Heart left ventricle (tissue), 16 donors: ENCODE measurements at regions not wholly inside any gene's neighbourhood (a gene's known extent, or its start where the extent isn't known, plus 50 kb on each side); places are given as distances from the start of the nearest gene placed in this dataset.

Experiments
- ATAC-seq, 4 donors: fragments of 200-7000 bp; cut with Tn5 transposase; one replicate each; pipeline ENCODE4 v1.9.1; 2020 to 2022; ENCODE audit warnings: moderate library complexity in 4 of 4, mild to moderate bottlenecking in 3 of 4, moderate number of reproducible peaks in 1 of 4
- DNase-seq, 5 donors: peaks; one replicate each; pipeline ENCODE4 v3.0.0-alpha.2; 2020
- H3K27ac ChIP-seq, 12 donors: fragments of 200-600 bp; sonication (generic) in 4 of 12; one replicate each; pipeline versions ENCODE4 v1.5.0 to v1.8.0; 2016 to 2022; ENCODE audit warnings: mild to moderate bottlenecking in 2 of 12
- H3K27me3 ChIP-seq, 9 donors: fragments of 200-600 bp; sonication (generic) in 2 of 9; one replicate each; pipeline versions ENCODE4 v1.5.1 to v1.8.0; 2016 to 2022; ENCODE audit warnings: mild to moderate bottlenecking in 3 of 9
- H3K36me3 ChIP-seq, 9 donors: fragments of 200-600 bp; sonication (generic) in 2 of 9; one replicate each; pipeline versions ENCODE4 v1.5.0 to v1.8.0; 2018 to 2022; ENCODE audit warnings: mild to moderate bottlenecking in 2 of 9
- H3K4me1 ChIP-seq, 12 donors: fragments of 200-600 bp; sonication (generic) in 4 of 12; one replicate each; pipeline versions ENCODE4 v1.5.0 to v1.8.0; 2016 to 2022; ENCODE audit warnings: mild to moderate bottlenecking in 3 of 12
- H3K4me3 ChIP-seq, 12 donors: fragments of 200-600 bp; sonication (generic) in 4 of 12; one replicate each; pipeline versions ENCODE4 v1.5.0 to v1.8.0; 2017 to 2022; ENCODE audit warnings: mild to moderate bottlenecking in 9 of 12, moderate library complexity in 4 of 12
- H3K9me3 ChIP-seq, 12 donors: fragments of 200-600 bp; sonication (generic) in 4 of 12; one replicate each; pipeline versions ENCODE4 v1.5.0 to v1.8.0; 2016 to 2022; ENCODE audit warnings: mild to moderate bottlenecking in 1 of 12
- CTCF ChIP-seq, 12 donors: fragments of 200-600 bp; sonication (generic) in 4 of 12; IDR thresholded peaks; one replicate each; pipeline versions ENCODE4 v1.5.0 to v1.8.0; 2018 to 2022; ENCODE audit warnings: antibody characterized with exemption in 12 of 12, mild to moderate bottlenecking in 5 of 12
- POLR2A ChIP-seq, 2 donors: fragments of 450-650 bp; IDR thresholded peaks; one replicate each; pipeline ENCODE4 v1.6.1; 2017; ENCODE audit warnings: antibody characterized with exemption in 2 of 2, mild to moderate bottlenecking in 2 of 2, moderate library complexity in 2 of 2
- WGBS, 4 donors: extraction: QIAGEN DNeasy Blood & Tissue Kit in 2 of 4; methylation state at CpG; one replicate each; pipeline versions ENCODE4 v1.1.5 to v1.1.7; 2013 to 2018; 5-methylcytosine and 5-hydroxymethylcytosine counted together
- intact Hi-C, 10 donors: fragments of 100-400 bp; cut with DNase I; formaldehyde crosslinking; loops; one replicate each; pipeline versions ENCODE4 v1.11.1 to v1.14.2; 2022
- donor health status: ischemic (EF 13 %, LVEDD 7.1; RV severe dilation, severe dysfunction).
- donor health status: healthy with polysubstance abuse.
- donor health status: DM: no; HTN: yes; CAD: no.
- donor health status: DM: no; HTN: no; CAD: no.
- donor health status: ischemic (EF 25% LVEDD 6.9; RV normal size, moderate dysfunction).
- donor health status: ischemic (EF 25% LVEDD 5.7; RV mildly dilated, moderate dysfunction).
- donor health status: healthy.
- donor health status: DM: yes; HTN: yes; CAD: no.
- donor health status: ischemic (EF 35%, LVEDD 5.7; RV mildly dilated, moderate dysfunction).
- donor health status: nonischemic (EF 11% LVEDD 7.7; RV severe dilation, severe dysfunction).
- donor health status: DM: yes; HTN: yes; CAD: no.
- donor health status: PGD.
- donor health status: ischemic (EF 29% LVEDD 5.4; RV normal size, mild dysfunction).
- donor health status: nonischemic (EF 23%, LVEDD 6.1; RV moderate dilation, normal function).

- TF ChIP-seq CTCF (IDR thresholded peaks at IDR 0.05) (no peak), POLR2A (IDR thresholded peaks at IDR 0.05) (no peak)
- Histone ChIP-seq H3K36me3 (no peaks in the 10 kb centered on the region), H3K27me3 (no peaks in the 10 kb centered on the region), H3K9me3 (no peaks in the 10 kb centered on the region), H3K4me3 (no peak overlapping the region), H3K4me1 (peaks cover 0 to 9% (median 0%) of the 10 kb centered on the region in 12 donors), H3K27ac (no peak overlapping the region)
- WGBS, 4 donors: 81 to 88% (median 84%) methylated on average over 4 of the region's 4 CpGs
- DNase-seq: no peak
- intact Hi-C loops: loop anchor here in 2 of 10 donors (5.0 kb wide), 2 partner anchors 79 to 214 kb away; no protein-coding TSS in a partner anchor
- ATAC-seq: no peak
Observed at GRCh38 chr10:78983608-78984007, 85.2 kb upstream of the ZMIZ1 start.

GRCh38 chr10:78985973-78986818 lies 82.6 kb upstream of the ZMIZ1 start:
- WGBS, 4 donors: 83 to 86% (median 85%) methylated on average over 8 of the region's 8 CpGs

GRCh38 chr10:78991187-78991586 lies 77.6 kb upstream of the ZMIZ1 start:
- WGBS, 4 donors: 60 to 83% (median 67%) methylated on average over 1 of the region's 1 CpG
- intact Hi-C loops: no loop called here
- ATAC-seq: no peak
- TF ChIP-seq CTCF (IDR thresholded peaks at IDR 0.05) (no peak), POLR2A (IDR thresholded peaks at IDR 0.05) (no peak)
- DNase-seq: no peak
- H3K27me3 ChIP-seq: no peaks in the 10 kb centered on the region
- no peak overlapping the region for H3K4me3 ChIP-seq
- H3K36me3 ChIP-seq: no peaks in the 10 kb centered on the region
- no peak overlapping the region for H3K27ac ChIP-seq
- peaks cover 0 to 6% (median 0%) of the 10 kb centered on the region in 12 donors for H3K9me3 ChIP-seq
- no peaks in the 10 kb centered on the region for H3K4me1 ChIP-seq

More at GRCh38 chr10:78985973-78986818, 82.6 kb upstream of the ZMIZ1 start:
- Histone ChIP-seq H3K27me3 (no peaks in the 10 kb centered on the region), H3K4me3 (no peak overlapping the region), H3K4me1 (peaks cover 0 to 3% (median 0%) of the 10 kb centered on the region in 12 donors), H3K27ac (no peak overlapping the region), H3K9me3 (peaks cover 0 to 6% (median 0%) of the 10 kb centered on the region in 12 donors), H3K36me3 (no peaks in the 10 kb centered on the region)
- TF ChIP-seq CTCF (IDR thresholded peaks at IDR 0.05) (no peak), POLR2A (IDR thresholded peaks at IDR 0.05) (no peak)
- intact Hi-C loops: no loop called here
- no peak for DNase-seq
- ATAC-seq: no peak

- H3K36me3 ChIP-seq: no peaks in the 10 kb centered on the region
- 84 to 95% (median 89%) methylated on average over 4 to 6 of the region's 6 CpGs for WGBS, 4 donors
- no peak overlapping the region for H3K4me3 ChIP-seq
- ATAC-seq (no peak), DNase-seq (peak in 1 of 5 donors; percentile 39)
- TF ChIP-seq POLR2A (IDR thresholded peaks at IDR 0.05) (no peak), CTCF (IDR thresholded peaks at IDR 0.05) (no peak)
- peaks cover 0 to 6% (median 0%) of the 10 kb centered on the region in 12 donors for H3K9me3 ChIP-seq
- intact Hi-C loops: no loop called here
- no peaks in the 10 kb centered on the region for H3K4me1 ChIP-seq
- no peaks in the 10 kb centered on the region for H3K27me3 ChIP-seq
- H3K27ac ChIP-seq: no peak overlapping the region
Observed at GRCh38 chr10:78992333-78992732, 76.4 kb upstream of the ZMIZ1 start.
